GM19351 (cell line): ENCODE measurements at regions not wholly inside any gene's neighbourhood (a gene's known extent, or its start where the extent isn't known, plus 50 kb on each side); places are given as distances from the start of the nearest gene placed in this dataset.

Experiments
- ATAC-seq: cut with Tn5 transposase; IDR thresholded peaks from one replicate; pipeline ENCODE4 v1.9.1; 2021; ENCODE audit warnings: mild to moderate bottlenecking, moderate library complexity; ENCODE audit not compliant: unreplicated experiment

DNA sequence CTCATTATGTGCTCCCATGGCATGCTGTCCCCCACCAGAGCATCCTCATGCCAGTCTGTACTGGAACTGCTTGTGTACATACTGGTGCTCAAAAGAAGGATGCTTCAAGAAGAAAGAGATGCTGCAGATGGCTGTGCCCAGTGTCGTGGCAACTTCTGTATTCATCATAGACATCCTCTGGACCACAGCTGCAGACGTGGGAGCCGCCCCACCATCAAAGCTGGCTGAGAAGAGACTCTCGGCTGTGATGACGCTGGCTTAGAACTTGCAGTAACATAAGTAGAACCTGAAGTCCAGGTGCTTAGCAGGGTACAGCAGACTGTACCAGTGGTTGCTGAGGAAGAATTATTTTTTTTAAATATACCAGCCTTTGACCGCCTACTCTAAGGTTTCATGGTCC lies 112.6 kb upstream of the ARHGAP5 start:
- no peak for ATAC-seq

DNA sequence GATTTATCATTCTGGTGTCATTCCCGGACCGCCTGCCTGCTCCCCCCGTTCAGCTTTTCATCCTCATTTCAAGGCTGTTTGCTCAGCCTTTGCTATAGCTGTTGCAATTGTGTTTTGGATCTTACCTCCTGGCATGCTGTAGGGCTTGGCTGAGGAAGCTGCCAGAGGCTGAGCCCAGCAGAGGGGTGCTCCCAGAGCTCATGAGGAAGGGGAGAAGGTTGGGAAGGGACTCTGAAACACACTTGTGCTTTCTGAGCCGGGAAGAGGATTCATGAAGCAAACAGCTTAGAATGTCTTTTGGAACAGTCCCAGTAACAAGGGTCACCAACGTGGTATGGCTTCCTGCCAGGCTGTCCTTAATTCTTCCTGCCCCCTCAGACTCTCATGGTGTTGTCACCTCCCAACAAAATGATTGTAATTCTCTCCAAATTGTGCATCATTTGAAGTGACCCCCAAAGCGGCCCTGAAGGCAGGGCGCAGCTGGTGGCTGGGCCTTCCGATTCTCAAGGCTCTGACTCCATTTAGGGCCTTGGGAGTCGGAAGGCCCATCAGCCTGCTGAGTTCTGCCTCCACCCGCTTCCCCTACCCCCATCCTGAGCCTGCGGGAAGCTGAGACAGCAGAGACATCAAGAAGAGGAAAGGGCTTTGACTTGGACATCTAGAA lies 111.9 kb upstream of the ARHGAP5 start:
- no peak for ATAC-seq

DNA sequence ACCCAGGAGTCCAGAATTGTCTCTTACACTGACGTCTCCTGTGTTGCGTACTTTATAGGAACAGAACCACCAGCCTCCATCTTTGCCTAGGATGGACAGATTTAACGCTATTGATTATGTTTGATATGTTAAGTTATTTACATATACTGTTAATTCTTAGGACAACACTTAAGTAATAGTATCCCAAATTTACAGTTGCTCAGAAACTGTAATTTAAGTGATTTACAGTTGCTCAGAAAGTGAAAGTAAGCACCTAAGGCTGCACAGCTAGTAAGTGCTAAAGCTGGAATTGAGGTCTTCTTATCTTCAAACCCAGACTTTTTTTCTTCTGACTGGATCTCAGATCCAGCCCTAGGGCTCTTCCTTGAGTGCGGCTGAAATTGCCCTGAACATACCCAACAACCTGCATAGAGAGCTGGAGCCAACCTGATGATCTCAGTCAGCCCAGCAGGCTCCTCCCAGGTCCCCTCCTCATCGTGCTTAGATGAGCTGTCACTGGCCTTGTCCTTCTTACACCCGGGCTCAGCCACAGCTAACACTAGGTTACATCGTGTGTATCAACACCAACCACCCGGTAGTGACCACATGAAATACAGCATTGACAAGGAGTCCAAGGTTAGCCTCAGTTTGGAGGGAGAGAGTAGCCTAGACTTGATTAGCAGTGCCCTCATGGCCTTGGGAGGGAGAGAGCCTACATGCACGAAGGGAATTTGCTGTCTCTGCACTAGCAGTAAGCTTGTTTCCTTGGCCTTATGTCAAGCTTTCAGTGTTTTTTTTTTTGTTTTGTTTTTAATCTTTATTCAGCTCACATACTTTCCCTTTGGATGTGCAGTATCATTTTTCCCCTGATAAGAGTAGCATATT lies 111.1 kb upstream of the ARHGAP5 start:
- no peak for ATAC-seq

DNA sequence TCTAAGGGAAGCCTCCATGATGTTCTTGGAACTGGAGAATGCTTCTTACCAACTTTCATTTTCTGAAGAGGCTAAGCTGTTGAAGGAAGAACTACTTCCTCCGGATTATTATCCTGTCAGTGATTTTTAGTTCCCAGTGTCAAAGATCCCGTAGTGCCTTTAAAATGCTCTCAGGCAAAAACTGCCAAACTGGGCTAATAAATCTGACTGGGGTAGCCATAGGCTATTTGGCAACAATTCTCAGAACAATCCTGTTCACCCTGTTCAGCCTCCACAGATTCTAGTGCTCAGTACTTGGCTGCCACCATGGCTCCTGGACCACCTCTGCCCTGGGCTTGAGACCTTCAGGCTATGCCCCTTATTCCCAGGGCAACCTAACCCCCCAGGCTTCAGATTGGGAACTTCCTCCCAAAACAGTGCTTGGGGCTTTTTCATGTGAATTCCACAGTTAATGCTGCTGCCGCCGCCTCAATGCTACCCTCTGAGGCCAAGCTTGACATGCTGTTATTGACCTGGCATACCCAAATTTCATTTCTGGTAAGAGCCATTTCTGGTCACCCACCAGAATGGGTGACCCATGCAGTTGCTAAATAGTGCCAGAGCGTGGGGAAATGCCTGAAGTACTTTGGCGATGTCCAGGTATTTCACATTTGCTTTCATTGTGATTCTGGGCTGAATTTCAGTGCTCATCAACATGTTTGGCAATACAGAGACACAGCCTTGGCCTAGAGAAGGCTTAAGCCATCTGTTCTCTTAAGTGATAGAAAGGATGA lies 110.0 kb upstream of the ARHGAP5 start:
- ATAC-seq, result no peak

DNA sequence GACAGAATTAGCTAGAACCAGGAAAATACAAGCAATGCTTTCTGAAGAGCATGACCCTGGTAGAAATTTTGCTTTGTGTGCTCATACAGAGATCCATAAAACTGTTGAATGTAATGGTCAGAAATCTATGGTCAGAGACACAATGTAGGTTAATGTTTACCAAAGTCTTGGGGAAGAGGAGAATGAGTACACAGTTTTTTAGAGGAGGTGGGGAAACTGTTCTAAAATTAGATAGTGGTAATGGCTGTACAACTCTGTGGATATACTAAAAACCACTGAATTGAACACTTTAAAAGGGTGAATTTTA lies 109.5 kb upstream of the ARHGAP5 start:
- ATAC-seq, result no peak

DNA sequence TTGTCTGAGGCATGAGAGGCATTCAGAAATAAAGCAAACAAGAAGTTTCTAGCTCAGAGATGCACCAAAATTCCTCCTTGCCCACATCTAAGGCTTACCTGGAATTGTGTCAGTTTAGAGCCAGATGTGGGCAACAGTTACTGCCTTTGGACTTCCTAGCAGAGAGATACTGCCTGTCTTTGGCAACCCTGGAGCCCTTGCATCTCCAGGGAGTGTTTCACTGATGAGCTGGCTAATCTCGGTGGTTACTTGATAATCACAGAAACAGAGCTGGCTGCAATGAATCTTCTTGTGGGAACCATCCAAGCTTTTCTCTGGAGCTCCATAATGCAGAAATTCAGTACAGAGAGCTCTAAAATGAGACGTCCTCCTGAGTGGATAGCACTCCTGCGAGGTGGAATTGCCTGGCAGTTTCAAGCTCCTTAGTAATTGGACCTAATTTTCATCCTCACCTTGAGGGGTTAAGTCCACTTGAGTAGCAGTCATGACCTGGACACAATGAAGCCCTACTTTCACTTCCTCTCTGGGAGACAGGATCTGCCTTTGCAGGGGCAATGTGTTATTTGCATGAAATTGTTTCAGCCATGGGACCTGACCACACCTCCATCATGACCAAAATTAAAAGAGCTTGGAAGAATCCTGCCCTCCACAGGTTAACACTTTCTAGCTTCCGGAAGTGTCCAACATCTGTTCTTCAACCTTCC lies 108.8 kb upstream of the ARHGAP5 start:
- no peak for ATAC-seq

DNA sequence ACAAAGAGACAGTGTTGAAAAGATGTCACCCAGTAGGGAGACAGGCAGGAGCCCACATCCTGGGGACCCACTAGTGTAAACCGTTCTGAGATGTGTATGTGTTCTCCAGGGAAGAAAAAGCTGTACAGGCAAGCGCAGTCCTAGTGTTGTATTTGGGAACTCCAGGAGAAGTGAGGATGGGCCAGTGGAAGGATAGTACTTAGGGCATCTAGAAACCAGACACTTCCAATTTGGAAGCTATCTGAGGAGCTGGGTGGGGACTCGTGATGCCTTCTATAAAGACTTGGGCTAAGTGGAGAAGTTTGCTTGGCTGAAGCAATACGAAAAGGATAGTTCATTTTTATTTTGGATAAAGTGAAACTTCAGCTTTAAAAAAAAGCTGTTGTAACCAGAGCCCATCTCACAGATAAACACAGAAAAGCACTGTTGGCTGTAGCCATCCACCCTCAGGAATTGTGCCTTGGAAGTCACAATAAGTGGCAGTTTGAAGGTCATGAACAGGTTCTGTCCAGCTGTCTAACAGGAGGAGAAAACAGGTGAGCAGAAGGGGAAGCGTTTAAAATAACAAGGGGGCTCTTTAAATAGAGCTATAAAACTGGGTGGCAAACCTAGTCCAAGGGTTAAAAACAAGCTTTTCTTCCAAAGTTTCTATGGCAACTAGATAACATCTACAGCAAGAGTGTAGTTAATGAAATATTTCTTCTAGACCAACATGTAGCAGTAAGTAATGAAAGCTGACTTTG lies 108.0 kb upstream of the ARHGAP5 start:
- no peak for ATAC-seq

DNA sequence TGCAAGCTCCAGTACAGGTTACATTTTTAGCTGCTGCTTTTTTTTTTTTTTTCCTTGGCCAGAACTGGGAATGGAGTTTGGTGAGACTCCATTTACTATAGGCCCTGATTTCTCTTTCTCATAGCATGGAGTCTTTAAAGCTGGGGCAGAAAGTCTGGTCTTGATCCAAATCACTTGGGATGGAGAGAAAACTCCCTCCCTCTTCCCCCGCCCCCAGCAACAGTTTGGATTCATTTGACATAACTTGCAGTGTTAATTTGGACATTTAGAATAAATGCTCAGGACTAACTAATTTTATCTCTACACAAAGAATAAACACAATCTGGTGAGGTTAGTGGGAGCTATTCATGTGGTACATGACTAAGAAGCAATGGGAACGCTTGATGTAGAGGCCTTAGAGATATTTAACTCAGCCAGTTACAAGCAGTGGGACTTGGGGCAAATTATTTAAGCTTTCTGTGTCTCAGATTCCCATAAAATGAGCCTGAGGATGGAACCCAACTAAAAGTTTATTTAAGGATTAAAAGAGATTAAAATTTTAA lies 107.3 kb upstream of the ARHGAP5 start:
- no peak for ATAC-seq

DNA sequence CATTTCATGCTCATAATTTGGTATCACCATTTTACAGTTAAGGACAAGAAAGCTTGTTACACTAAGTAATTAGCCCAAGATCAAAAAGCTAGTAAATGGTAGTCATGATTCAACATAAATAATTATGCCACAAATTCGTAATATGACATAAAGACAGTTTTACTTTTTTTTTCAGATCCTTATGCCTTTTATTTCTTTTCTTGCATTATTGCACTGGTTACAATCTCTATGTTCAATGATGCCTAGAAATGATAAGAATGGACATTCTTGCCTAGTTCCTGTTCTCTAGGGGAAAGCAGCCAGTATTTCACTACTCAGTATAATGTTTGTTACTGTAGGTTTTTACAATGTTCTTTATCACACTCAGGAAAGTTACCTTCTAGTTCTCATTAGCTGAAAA lies 106.4 kb upstream of the ARHGAP5 start:
- no peak for ATAC-seq

DNA sequence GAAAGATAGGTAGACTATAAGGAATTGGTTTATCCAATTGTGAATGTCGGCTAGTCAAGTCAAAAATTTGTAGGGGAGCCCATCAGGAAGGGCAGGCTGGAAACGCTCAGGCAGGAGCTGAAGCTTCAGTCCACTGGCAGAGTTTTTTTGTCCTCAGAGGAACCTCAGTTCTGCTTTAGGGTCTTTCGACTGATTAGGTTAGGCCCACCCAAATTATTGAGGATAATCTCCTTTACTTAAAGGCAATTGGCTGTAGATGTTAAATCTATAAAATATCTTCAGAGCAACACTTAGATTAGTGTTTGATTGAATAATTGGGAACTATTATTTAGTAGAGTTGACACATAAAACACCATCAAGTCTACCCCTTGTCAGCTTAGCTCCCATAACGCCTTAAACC lies 105.5 kb upstream of the ARHGAP5 start:
- no peak for ATAC-seq

DNA sequence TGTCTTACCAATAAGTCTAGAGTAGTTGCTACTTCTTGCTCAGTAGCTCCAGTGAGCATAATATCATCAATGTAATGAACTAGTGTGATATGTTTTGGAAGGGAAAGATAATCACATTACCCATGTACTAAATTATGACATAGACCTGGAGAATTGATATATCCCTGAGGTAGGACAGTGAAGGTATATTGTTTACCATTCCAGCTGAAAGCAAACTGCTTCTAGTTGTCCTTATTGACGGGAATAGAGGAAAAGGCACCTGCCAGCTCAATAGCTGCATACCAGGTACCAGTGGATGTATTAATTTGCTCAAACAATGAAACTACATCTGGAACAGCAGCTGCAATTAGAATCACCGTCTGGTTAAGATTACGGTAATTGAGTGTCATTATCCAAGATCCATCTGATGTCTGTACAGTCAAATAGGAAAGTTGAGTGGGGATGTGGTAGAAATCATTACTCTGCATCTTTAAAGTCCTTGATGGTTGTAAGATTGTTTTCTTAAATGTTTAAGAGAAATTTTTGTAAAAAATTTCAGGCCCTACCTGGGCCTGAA lies 100.0 kb upstream of the ARHGAP5 start:
- ATAC-seq, result no peak

DNA sequence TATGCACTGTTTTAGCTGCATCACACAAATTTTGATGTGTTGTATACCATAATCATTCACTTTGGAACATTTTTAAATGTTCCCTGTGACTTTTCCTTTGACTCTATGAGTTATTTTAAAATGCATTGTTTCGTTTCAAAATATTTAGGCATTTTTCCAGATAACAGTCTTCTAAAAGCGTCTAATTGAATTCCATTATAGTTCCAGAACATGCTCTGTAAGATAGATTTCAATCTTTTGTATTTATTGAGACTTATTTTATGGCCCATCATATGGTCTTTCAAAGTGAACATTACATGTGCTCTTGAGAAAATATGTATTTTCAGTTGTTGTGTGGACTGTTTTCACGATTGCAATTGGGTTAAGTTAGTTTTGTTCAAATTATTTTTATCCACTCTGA lies 98.7 kb upstream of the ARHGAP5 start:
- no peak for ATAC-seq

DNA sequence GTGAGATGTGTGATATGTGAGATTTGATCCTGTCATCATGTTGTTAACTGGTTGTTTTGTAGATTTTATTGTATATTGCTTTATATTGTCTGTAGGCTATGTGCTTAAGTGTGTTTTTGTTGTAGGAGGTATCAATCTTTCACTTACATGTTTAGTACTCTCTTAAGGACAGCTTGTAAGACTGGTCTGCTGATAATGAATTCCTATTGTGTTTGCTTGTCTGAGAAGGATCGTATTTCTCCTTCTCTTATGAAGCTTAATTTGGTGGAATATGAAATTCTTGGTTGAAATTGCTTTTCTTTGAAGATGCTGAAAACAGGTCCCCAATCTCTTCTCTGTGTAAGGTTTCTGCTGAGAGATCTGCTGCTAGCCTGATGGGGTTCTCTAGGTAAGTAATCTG lies 94.5 kb upstream of the ARHGAP5 start:
- ATAC-seq, result no peak

DNA sequence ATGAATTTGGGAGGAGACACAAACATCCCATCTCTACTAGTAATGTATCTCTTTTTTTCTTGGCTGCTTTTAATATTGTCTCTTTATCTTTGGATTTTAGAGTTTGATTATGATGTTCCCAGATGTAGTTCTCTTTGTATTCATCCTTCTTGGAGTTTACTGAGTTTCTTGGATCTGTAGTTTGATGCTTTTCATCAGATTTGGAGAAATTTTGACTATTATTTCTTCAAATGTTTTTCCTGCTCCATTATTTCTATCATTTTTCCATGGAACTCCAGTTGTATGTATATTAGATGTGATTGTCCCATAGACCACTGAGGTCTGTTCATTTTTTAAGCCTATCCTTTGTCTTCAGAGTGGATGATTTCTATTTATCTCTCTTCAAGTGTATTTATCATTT lies 90.7 kb upstream of the ARHGAP5 start:
- ATAC-seq, result no peak

DNA sequence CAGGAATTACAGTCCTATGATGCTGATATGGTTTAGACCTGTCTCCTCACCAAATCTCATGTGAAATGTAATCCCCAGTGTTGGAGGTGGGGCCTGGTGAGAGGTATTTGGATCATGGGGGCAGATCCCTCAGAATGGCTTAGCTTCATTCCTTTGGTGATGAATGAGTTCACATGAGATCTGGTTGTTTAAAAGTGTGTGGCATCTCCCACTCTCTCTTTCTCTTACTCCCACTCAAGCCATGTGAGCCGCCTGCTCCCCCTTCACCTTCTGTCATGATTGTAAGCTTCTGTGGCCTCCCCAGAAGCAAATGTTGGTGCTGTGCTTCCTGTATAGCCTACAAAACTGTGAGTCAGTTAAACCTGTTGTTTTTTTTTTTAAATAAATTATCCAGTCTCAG lies 89.4 kb upstream of the ARHGAP5 start:
- ATAC-seq, result no peak

DNA sequence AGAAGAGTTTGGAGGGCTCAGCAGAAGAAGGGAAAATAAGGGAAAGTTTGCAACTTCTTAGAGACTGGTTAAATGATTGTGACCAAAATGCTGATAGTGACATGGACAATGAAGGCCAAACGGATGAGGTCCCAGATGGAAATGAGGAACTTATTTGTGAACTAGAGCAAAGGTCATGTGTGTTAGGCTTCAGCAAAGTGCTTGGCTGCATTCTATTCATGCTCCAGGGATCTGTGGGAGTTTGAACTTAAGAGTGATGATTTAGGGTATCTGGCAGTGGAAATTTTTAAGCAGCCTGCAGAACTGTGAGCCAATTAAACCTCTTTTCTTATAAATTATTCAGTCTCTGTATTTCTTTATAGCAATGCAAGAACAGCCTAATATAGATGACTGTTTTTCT lies 88.9 kb upstream of the ARHGAP5 start:
- no peak for ATAC-seq

DNA sequence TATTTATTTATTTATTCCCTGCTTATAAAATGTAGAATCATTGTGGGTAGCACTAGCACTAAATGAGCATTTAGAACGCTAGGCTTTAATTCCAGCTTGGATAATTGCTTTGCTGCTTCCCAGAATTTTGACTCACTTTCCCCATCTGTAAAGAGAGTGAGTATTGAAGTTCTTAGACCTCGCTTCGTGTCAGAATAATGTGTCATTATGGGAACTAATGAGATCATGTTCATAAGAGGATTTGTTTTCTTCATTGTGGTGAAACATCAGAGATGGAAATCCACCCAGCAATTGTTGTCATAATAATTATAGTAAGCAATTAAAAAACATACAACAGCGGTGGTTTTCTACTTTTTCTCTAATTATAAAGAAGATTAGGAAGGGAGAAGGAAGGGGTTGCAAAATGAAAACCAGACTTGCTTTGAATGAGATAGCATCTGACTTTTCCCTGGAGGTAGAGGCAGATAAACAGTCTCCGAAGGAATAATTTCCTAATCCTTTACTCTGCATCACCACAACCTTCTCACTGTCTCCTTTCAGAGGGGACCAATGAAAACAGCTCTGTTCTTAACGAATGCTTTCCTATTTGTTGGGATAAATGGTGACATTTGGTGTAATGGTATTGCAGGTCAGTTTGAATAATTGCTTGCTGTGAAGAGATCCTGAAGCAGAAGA lies 86.8 kb upstream of the ARHGAP5 start:
- no peak for ATAC-seq

DNA sequence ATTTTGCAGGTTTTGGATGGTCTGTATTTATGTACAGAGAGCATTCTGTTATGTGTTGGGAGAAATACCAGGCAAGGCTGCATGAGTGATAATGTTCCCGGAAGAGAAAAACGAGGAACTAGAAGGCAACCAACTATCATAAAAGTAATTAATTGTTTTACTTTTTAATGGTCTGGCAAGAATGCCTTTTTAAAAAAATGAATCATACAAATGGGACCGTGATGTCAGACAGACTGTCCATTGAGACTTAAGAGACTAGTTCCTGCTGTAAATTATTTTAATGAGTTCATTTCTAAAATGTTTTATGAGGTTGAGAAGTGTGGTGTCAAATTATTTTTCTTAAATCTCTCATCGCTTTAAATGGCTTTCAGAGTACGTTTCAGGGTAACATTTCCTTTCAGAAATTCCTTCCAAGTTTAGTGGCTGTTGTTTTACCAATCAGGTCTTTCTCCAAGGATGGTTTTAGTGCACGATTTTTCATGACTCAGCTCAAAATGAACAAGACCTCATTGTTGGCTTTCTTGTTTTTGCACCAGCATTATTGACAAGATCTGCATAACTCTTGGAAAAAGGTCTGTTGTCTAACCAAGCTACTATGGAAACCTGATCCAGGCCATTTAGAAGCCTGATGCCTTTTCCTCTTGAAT lies 86.1 kb upstream of the ARHGAP5 start:
- no peak for ATAC-seq

DNA sequence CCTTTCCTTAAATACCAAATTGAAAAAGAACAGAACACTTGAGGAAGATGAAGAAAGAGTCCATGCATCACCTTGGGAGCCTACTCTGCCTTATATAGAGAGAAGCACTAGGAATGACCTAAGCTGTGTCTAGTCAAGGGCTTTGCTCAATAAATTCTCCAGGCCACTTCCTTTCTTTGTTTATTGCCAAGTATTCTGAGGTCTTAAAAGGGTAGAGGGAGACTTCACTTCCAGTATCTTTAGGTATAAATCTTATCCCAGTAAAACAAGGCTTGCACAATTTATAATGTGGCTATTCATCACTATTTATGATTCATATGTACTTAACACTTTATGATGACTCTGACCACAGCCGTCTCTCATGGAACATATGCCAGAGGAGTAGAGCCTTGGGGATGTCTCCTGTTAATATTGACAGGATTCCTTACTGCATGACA lies 85.1 kb upstream of the ARHGAP5 start:
- ATAC-seq, result no peak
